Suprapubic skin (tissue), 4 donors: ENCODE measurements at regions not wholly inside any gene's neighbourhood (a gene's known extent, or its start where the extent isn't known, plus 50 kb on each side); places are given as distances from the start of the nearest gene placed in this dataset.

ENCODE experiments used
- DNase-seq, 2 donors: peaks; one replicate each; pipeline ENCODE4 v3.0.0-alpha.2; 2019; ENCODE audit warnings: low spot score in 2 of 2
- H3K27ac ChIP-seq: fragments of 200-600 bp; sonication (generic); one replicate; pipeline ENCODE4 v1.5.1; 2019
- H3K27me3 ChIP-seq: fragments of 200-600 bp; sonication (generic); one replicate; pipeline ENCODE4 v1.5.1; 2019
- H3K36me3 ChIP-seq: fragments of 200-600 bp; sonication (generic); one replicate; pipeline ENCODE4 v1.5.1; 2019
- H3K4me1 ChIP-seq: fragments of 200-600 bp; sonication (generic); one replicate; pipeline ENCODE4 v1.5.1; 2019
- H3K4me3 ChIP-seq: fragments of 200-600 bp; sonication (generic); one replicate; pipeline ENCODE4 v1.5.1; 2019; ENCODE audit warnings: mild to moderate bottlenecking
- H3K9me3 ChIP-seq: fragments of 200-600 bp; sonication (generic); one replicate; pipeline ENCODE4 v1.5.1; 2019
- EP300 ChIP-seq: sonication (generic); formaldehyde crosslinking; IDR thresholded peaks from one replicate; pipeline ENCODE4 v1.6.1; 2017; ENCODE audit warnings: antibody characterized with exemption
- POLR2A ChIP-seq, 2 donors: fragments of 450-650 bp; IDR thresholded peaks; one replicate each; pipeline ENCODE4 v1.6.1; 2017; ENCODE audit warnings: antibody characterized with exemption in 2 of 2, mild to moderate bottlenecking in 2 of 2, moderate library complexity in 2 of 2
- POLR2AphosphoS5 ChIP-seq, 3 donors: sonication (generic); formaldehyde crosslinking; IDR thresholded peaks; one replicate each; pipeline ENCODE4 v1.6.1; 2017; ENCODE audit warnings: antibody characterized with exemption in 3 of 3
- WGBS: methylation state at CpG from one replicate; pipeline ENCODE4 v1.1.5; 2018; 5-methylcytosine and 5-hydroxymethylcytosine counted together
- TF ChIP-seq, protein P1 (sequence below), 2 donors: fragments of 200-600 bp in 1 of 2; fragments of 450-650 bp in 1 of 2; sonication (generic) in 1 of 2; IDR thresholded peaks; one replicate each; pipeline ENCODE4 v1.5.1; 2016 to 2019; ENCODE audit warnings: antibody characterized with exemption in 2 of 2, mild to moderate bottlenecking in 1 of 2, moderate library complexity in 1 of 2

DNA sequence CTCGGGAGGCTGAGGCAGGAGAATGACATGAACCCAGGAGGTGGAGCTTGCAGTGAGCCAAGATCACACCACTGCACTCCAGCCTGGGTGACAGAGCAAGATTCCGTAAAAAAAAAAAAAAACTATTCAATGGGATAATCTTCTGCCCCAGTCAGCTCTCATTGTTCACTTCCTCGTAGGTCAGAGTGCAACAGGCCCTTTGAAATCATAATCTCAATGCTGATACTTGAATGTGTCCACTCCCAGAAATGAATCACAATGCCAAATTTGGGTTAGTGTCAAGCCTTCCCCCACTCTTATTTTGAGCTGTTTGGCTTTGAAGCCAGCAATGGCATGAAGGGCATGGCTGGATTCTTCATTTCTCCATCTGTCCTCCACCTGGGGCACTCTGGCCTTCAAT lies 610.3 kb upstream of the KLF4 start:
- peaks cover 18% of the 10 kb centered on the region for H3K4me1 ChIP-seq
- no peaks in the 10 kb centered on the region for H3K36me3 ChIP-seq
- TF ChIP-seq POLR2A (IDR thresholded peaks at IDR 0.05) (no peak), POLR2AphosphoS5 (IDR thresholded peaks at IDR 0.05) (no peak), EP300 (no peak)
- TF ChIP-seq, protein P1, sequence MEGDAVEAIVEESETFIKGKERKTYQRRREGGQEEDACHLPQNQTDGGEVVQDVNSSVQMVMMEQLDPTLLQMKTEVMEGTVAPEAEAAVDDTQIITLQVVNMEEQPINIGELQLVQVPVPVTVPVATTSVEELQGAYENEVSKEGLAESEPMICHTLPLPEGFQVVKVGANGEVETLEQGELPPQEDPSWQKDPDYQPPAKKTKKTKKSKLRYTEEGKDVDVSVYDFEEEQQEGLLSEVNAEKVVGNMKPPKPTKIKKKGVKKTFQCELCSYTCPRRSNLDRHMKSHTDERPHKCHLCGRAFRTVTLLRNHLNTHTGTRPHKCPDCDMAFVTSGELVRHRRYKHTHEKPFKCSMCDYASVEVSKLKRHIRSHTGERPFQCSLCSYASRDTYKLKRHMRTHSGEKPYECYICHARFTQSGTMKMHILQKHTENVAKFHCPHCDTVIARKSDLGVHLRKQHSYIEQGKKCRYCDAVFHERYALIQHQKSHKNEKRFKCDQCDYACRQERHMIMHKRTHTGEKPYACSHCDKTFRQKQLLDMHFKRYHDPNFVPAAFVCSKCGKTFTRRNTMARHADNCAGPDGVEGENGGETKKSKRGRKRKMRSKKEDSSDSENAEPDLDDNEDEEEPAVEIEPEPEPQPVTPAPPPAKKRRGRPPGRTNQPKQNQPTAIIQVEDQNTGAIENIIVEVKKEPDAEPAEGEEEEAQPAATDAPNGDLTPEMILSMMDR (IDR thresholded peaks at IDR 0.05), result no peak
- WGBS, result 83% methylated on average over 3 of the region's 3 CpGs
- no peak overlapping the region for H3K4me3 ChIP-seq
- no peak overlapping the region for H3K27ac ChIP-seq
- H3K9me3 ChIP-seq, result no peaks in the 10 kb centered on the region
- H3K27me3 ChIP-seq, result no peaks in the 10 kb centered on the region
- no peak for DNase-seq

DNA sequence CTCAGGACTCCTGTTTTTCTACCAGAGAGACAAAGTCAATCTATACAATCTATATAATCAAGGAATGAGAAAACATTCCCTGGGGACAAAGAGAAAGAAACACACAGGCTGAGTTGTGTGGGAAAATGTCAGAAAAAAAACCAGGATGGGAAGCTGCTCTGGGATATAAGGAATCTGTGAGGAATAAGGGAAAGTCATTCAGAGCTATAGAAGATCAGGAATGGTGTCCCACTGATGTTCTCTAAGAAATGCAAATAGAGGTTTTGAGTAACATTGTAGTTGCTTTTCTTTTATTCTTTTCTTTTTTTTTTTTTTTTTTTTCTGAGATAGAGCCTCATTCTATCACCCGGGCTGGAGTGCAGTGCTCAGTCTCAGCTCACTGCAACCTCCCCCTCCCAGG lies 605.9 kb upstream of the KLF4 start:
- DNase-seq, result no peak
- Histone ChIP-seq H3K36me3 (no peaks in the 10 kb centered on the region), H3K27ac (no peak overlapping the region), H3K4me3 (no peak overlapping the region), H3K27me3 (no peaks in the 10 kb centered on the region), H3K9me3 (no peaks in the 10 kb centered on the region), H3K4me1 (peaks cover 8% of the 10 kb centered on the region)
- TF ChIP-seq, protein P1 (IDR thresholded peaks at IDR 0.05), result no peak
- TF ChIP-seq POLR2AphosphoS5 (IDR thresholded peaks at IDR 0.05) (no peak), POLR2A (IDR thresholded peaks at IDR 0.05) (no peak), EP300 (no peak)
- 91% methylated on average over 1 of the region's 1 CpG for WGBS

GRCh38 chr9:108094676-108094993 lies 605.1 kb upstream of the KLF4 start:
- H3K36me3 ChIP-seq, result no peaks in the 10 kb centered on the region
- 72% methylated on average over 2 of the region's 2 CpGs for WGBS
- no peaks in the 10 kb centered on the region for H3K9me3 ChIP-seq
- peaks cover 8% of the 10 kb centered on the region for H3K4me1 ChIP-seq
- DNase-seq, result no peak
- no peak for TF ChIP-seq POLR2AphosphoS5 (IDR thresholded peaks at IDR 0.05)
- no peak for TF ChIP-seq POLR2A (IDR thresholded peaks at IDR 0.05)
- TF ChIP-seq EP300, result no peak
- TF ChIP-seq, protein P1 (IDR thresholded peaks at IDR 0.05), result no peak
- no peak overlapping the region for H3K4me3 ChIP-seq
- no peak overlapping the region for H3K27ac ChIP-seq
- no peaks in the 10 kb centered on the region for H3K27me3 ChIP-seq

DNA sequence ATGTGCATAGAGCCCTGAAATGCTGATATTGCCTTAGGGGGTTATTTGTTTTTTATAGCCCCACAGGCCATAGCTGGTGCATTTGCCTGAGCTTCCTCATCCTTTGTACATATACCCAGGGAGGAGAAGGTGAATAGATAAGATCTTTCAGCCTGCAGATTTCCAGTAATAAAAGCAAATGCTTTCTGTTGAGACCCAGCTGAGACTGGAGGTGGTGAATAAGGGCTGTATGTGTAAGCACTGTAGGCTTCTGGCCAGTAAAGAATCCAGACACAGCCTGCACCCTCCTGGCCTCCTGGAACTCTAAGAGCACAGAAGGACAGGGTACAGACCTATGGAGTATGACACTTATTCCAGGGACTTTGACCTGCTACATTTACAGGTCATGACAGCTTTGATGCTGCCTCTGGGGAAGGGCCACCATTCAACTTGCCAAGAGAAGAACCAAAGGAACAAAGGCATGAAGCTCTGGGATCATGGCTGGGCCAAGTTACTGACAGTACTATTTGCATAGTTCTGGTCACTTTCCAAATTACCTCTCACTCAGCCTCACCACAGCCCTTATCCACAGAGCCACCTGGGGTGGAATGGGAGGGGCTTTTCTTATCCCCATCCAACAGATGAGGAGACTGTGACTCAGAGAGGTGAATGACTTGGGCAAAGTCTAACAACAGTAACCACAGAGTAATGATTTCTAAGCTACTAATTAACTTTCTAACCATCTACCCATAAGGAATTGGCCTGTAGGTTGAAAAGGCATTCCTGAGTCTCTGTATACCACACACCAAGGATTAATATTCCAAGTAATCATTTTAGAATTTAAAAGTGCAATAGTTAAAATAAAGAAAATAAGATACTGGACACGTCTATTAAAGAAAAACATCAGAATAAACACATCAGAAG lies 604.5 kb upstream of the KLF4 start:
- Histone ChIP-seq H3K36me3 (no peaks in the 10 kb centered on the region), H3K4me1 (peaks cover 8% of the 10 kb centered on the region), H3K27me3 (no peaks in the 10 kb centered on the region), H3K9me3 (no peaks in the 10 kb centered on the region), H3K4me3 (no peak overlapping the region), H3K27ac (no peak overlapping the region)
- TF ChIP-seq POLR2AphosphoS5 (IDR thresholded peaks at IDR 0.05), result no peak
- TF ChIP-seq, protein P1 (IDR thresholded peaks at IDR 0.05), result no peak
- TF ChIP-seq EP300, result no peak
- TF ChIP-seq POLR2A (IDR thresholded peaks at IDR 0.05), result no peak
- no peak for DNase-seq
- 38% methylated on average over 1 of the region's 1 CpG for WGBS

DNA sequence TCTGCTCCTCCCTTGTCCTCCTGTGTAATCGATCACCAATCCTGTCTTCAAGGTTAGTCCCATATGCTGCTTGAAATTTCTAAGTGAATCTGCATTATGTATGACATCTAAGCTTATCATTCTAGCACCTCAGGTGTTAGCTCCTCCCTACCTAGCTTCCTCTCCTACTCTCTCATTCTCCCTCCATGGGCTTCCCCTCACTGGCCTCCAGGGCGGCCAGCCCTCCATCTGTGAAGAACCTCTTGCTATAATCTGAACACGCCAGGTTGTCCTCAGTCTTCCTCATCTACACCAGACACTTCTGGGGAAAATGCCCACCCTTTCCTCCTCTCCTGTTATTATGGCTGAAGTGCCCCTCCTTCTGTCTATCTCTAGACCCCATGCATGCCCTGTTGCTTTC lies 599.3 kb upstream of the KLF4 start:
- TF ChIP-seq, protein P1 (IDR thresholded peaks at IDR 0.05), result no peak
- TF ChIP-seq EP300 (no peak), POLR2A (IDR thresholded peaks at IDR 0.05) (no peak), POLR2AphosphoS5 (IDR thresholded peaks at IDR 0.05) (no peak)
- no peak for DNase-seq
- no peaks in the 10 kb centered on the region for H3K27me3 ChIP-seq
- no peaks in the 10 kb centered on the region for H3K9me3 ChIP-seq
- H3K4me3 ChIP-seq, result no peak overlapping the region
- WGBS, result 95% methylated on average over 3 of the region's 3 CpGs
- peaks cover 5% of the 10 kb centered on the region for H3K4me1 ChIP-seq
- no peak overlapping the region for H3K27ac ChIP-seq
- no peaks in the 10 kb centered on the region for H3K36me3 ChIP-seq
